SJCRH30 (cell line): ENCODE measurements at regions not wholly inside any gene's neighbourhood (a gene's known extent, or its start where the extent isn't known, plus 50 kb on each side); places are given as distances from the start of the nearest gene placed in this dataset.

Experiments used
- DNase-seq, 2 experiments: peaks; one replicate each; pipeline ENCODE4 v3.0.0-alpha.2; 2015 to 2020
- H3K27ac ChIP-seq: fragments of 250-450 bp; sonication (Bioruptor Pico); 2 replicates; pipeline ENCODE4 v1.5.1; 2020; ENCODE audit warnings: mild to moderate bottlenecking, moderate library complexity
- H3K27me3 ChIP-seq: fragments of 250-450 bp; sonication (Bioruptor Pico); 2 replicates; pipeline ENCODE4 v1.5.1; 2020; ENCODE audit warnings: mild to moderate bottlenecking, moderate library complexity
- H3K36me3 ChIP-seq: fragments of 250-450 bp; sonication (Bioruptor Pico); 2 replicates; pipeline ENCODE4 v1.5.1; 2020; ENCODE audit warnings: mild to moderate bottlenecking, moderate library complexity
- H3K4me1 ChIP-seq: fragments of 250-450 bp; sonication (Bioruptor Pico); 2 replicates; pipeline ENCODE4 v1.5.1; 2020; ENCODE audit warnings: mild to moderate bottlenecking, moderate library complexity
- H3K4me3 ChIP-seq: fragments of 250-450 bp; sonication (Bioruptor Pico); 2 replicates; pipeline ENCODE4 v1.5.1; 2020; ENCODE audit warnings: mild to moderate bottlenecking, moderate library complexity
- H3K9me3 ChIP-seq: fragments of 250-450 bp; sonication (Bioruptor Pico); replicated peaks from 2 replicates; pipeline ENCODE4 v1.5.1; 2020; ENCODE audit warnings: mild to moderate bottlenecking, moderate library complexity

GRCh38 chr5:2212481-2212880, 329.8 kb upstream of the IRX4 start:
- H3K36me3 ChIP-seq, result no peaks in the 10 kb centered on the region

GRCh38 chr5:2208239-2208544, 325.5 kb upstream of the IRX4 start:
- Histone ChIP-seq H3K4me3 (no peak overlapping the region), H3K36me3 (no peaks in the 10 kb centered on the region), H3K27ac (no peak overlapping the region), H3K27me3 (no peaks in the 10 kb centered on the region; the same call in 1 of the 2 replicates), H3K4me1 (no peaks in the 10 kb centered on the region), H3K9me3 (no peaks in the 10 kb centered on the region)
- no peak for DNase-seq

More at GRCh38 chr5:2212481-2212880, 329.8 kb upstream of the IRX4 start:
- no peaks in the 10 kb centered on the region; the same call in 1 of the 2 replicates for H3K27me3 ChIP-seq
- no peak for DNase-seq
- no peaks in the 10 kb centered on the region for H3K9me3 ChIP-seq
- H3K27ac ChIP-seq, result no peak overlapping the region
- no peaks in the 10 kb centered on the region for H3K4me1 ChIP-seq
- H3K4me3 ChIP-seq, result no peak overlapping the region

GRCh38 chr5:2207416-2208238, 324.9 kb upstream of the IRX4 start:
- no peaks in the 10 kb centered on the region for H3K4me1 ChIP-seq
- H3K36me3 ChIP-seq, result no peaks in the 10 kb centered on the region
- peak; percentile 7 to 30 for DNase-seq

GRCh38 chr5:2207109-2207399, 324.3 kb upstream of the IRX4 start:
- Histone ChIP-seq H3K27me3 (no peaks in the 10 kb centered on the region; the same call in 1 of the 2 replicates), H3K4me3 (no peak overlapping the region), H3K4me1 (no peaks in the 10 kb centered on the region), H3K9me3 (no peaks in the 10 kb centered on the region), H3K27ac (no peak overlapping the region), H3K36me3 (no peaks in the 10 kb centered on the region)
- DNase-seq, result no peak

More at GRCh38 chr5:2207416-2208238, 324.9 kb upstream of the IRX4 start:
- no peaks in the 10 kb centered on the region for H3K9me3 ChIP-seq
- H3K27ac ChIP-seq, result no peak overlapping the region
- H3K27me3 ChIP-seq, result no peaks in the 10 kb centered on the region; the same call in 1 of the 2 replicates
- no peak overlapping the region for H3K4me3 ChIP-seq

- H3K27ac ChIP-seq, result no peak overlapping the region
- no peak overlapping the region for H3K4me3 ChIP-seq
- H3K4me1 ChIP-seq, result no peaks in the 10 kb centered on the region
- H3K9me3 ChIP-seq, result no peaks in the 10 kb centered on the region
- no peaks in the 10 kb centered on the region; the same call in 1 of the 2 replicates for H3K27me3 ChIP-seq
- DNase-seq, result no peak
- H3K36me3 ChIP-seq, result no peaks in the 10 kb centered on the region
These were observed 323.8 kb upstream of the IRX4 start for GRCh38 chr5:2206293-2207108.

- H3K27ac ChIP-seq, result no peak overlapping the region
- DNase-seq, result no peak
- no peaks in the 10 kb centered on the region for H3K4me1 ChIP-seq
- no peak overlapping the region for H3K4me3 ChIP-seq
- no peaks in the 10 kb centered on the region; the same call in 1 of the 2 replicates for H3K27me3 ChIP-seq
- no peaks in the 10 kb centered on the region for H3K9me3 ChIP-seq
- no peaks in the 10 kb centered on the region for H3K36me3 ChIP-seq
These were observed 323.0 kb upstream of the IRX4 start for GRCh38 chr5:2205596-2206226.

GRCh38 chr5:2205185-2205585, 322.5 kb upstream of the IRX4 start:
- Histone ChIP-seq H3K4me1 (no peaks in the 10 kb centered on the region), H3K4me3 (no peak overlapping the region), H3K27ac (no peak overlapping the region), H3K9me3 (no peaks in the 10 kb centered on the region), H3K27me3 (no peaks in the 10 kb centered on the region; the same call in 1 of the 2 replicates), H3K36me3 (no peaks in the 10 kb centered on the region)
- DNase-seq, result no peak

GRCh38 chr5:2204366-2205184, 321.9 kb upstream of the IRX4 start:
- Histone ChIP-seq H3K36me3 (no peaks in the 10 kb centered on the region), H3K27ac (no peak overlapping the region), H3K27me3 (no peaks in the 10 kb centered on the region; the same call in 1 of the 2 replicates), H3K9me3 (no peaks in the 10 kb centered on the region), H3K4me1 (no peaks in the 10 kb centered on the region), H3K4me3 (no peak overlapping the region)
- DNase-seq, result no peak

GRCh38 chr5:2203774-2204173, 321.0 kb upstream of the IRX4 start:
- DNase-seq, result no peak
- no peaks in the 10 kb centered on the region for H3K9me3 ChIP-seq

GRCh38 chr5:2201832-2202231, 319.1 kb upstream of the IRX4 start:
- Histone ChIP-seq H3K27ac (no peak overlapping the region), H3K27me3 (no peaks in the 10 kb centered on the region), H3K36me3 (no peaks in the 10 kb centered on the region), H3K4me1 (no peaks in the 10 kb centered on the region), H3K4me3 (no peak overlapping the region), H3K9me3 (no peaks in the 10 kb centered on the region)
- no peak for DNase-seq

More at GRCh38 chr5:2203774-2204173, 321.0 kb upstream of the IRX4 start:
- Histone ChIP-seq H3K4me3 (no peak overlapping the region), H3K27me3 (no peaks in the 10 kb centered on the region; the same call in 1 of the 2 replicates), H3K4me1 (no peaks in the 10 kb centered on the region), H3K27ac (no peak overlapping the region), H3K36me3 (no peaks in the 10 kb centered on the region)

GRCh38 chr5:2201421-2201820, 318.7 kb upstream of the IRX4 start:
- Histone ChIP-seq H3K27me3 (no peaks in the 10 kb centered on the region), H3K4me3 (no peak overlapping the region), H3K27ac (no peak overlapping the region), H3K36me3 (no peaks in the 10 kb centered on the region), H3K9me3 (no peaks in the 10 kb centered on the region), H3K4me1 (no peaks in the 10 kb centered on the region)
- no peak for DNase-seq

GRCh38 chr5:2201011-2201410, 318.3 kb upstream of the IRX4 start:
- Histone ChIP-seq H3K27ac (no peak overlapping the region), H3K4me3 (no peak overlapping the region), H3K4me1 (no peaks in the 10 kb centered on the region), H3K9me3 (no peaks in the 10 kb centered on the region), H3K27me3 (no peaks in the 10 kb centered on the region), H3K36me3 (no peaks in the 10 kb centered on the region)
- no peak for DNase-seq

- Histone ChIP-seq H3K27me3 (no peaks in the 10 kb centered on the region), H3K36me3 (no peaks in the 10 kb centered on the region), H3K4me3 (no peak overlapping the region), H3K27ac (no peak overlapping the region), H3K4me1 (no peaks in the 10 kb centered on the region), H3K9me3 (no peaks in the 10 kb centered on the region)
- no peak for DNase-seq
These were observed 317.7 kb upstream of the IRX4 start for GRCh38 chr5:2200261-2200950.

GRCh38 chr5:2199697-2200096, 317.0 kb upstream of the IRX4 start:
- no peak for DNase-seq
- Histone ChIP-seq H3K27ac (no peak overlapping the region), H3K36me3 (no peaks in the 10 kb centered on the region), H3K27me3 (no peaks in the 10 kb centered on the region), H3K9me3 (no peaks in the 10 kb centered on the region), H3K4me3 (no peak overlapping the region), H3K4me1 (no peaks in the 10 kb centered on the region)
